IPS DF 6.9 (cell line): ENCODE measurements at regions not wholly inside any gene's neighbourhood (a gene's known extent, or its start where the extent isn't known, plus 50 kb on each side); places are given as distances from the start of the nearest gene placed in this dataset.

Experiments used
- DNase-seq: peaks from one replicate; pipeline ENCODE4 v3.0.0-alpha.2; 2013; ENCODE audit warnings: low read depth, low spot score
- H3K27ac ChIP-seq: one replicate; pipeline ENCODE4 v1.5.1; 2013; ENCODE audit warnings: low read length, control low read depth
- H3K27me3 ChIP-seq: 2 replicates; pipeline ENCODE4 v1.6.1; 2013; ENCODE audit warnings: mild to moderate bottlenecking, low read length; ENCODE audit not compliant: control insufficient read depth, insufficient read depth
- H3K36me3 ChIP-seq: 2 replicates; pipeline ENCODE4 v1.6.1; 2013; ENCODE audit warnings: low read length; ENCODE audit not compliant: control insufficient read depth, insufficient read depth
- H3K4me1 ChIP-seq: 2 replicates; pipeline ENCODE4 v1.6.1; 2013; ENCODE audit warnings: low read length; ENCODE audit not compliant: control insufficient read depth, insufficient read depth
- H3K4me3 ChIP-seq: 2 replicates; pipeline ENCODE4 v1.5.1; 2013; ENCODE audit warnings: mild to moderate bottlenecking, low read length
- H3K9me3 ChIP-seq: 2 replicates; pipeline ENCODE4 v1.6.1; 2013; ENCODE audit warnings: low read length, inconsistent platforms; ENCODE audit not compliant: control insufficient read depth, insufficient read depth
- WGBS: extraction: QIAGEN DNeasy Blood & Tissue Kit; methylation state at CpG from one replicate; pipeline ENCODE4 v1.1.7; 2013; ENCODE audit warnings: mixed read lengths, missing lambda C conversion rate; ENCODE audit not compliant: insufficient read length, insufficient coverage; 5-methylcytosine and 5-hydroxymethylcytosine counted together

DNA sequence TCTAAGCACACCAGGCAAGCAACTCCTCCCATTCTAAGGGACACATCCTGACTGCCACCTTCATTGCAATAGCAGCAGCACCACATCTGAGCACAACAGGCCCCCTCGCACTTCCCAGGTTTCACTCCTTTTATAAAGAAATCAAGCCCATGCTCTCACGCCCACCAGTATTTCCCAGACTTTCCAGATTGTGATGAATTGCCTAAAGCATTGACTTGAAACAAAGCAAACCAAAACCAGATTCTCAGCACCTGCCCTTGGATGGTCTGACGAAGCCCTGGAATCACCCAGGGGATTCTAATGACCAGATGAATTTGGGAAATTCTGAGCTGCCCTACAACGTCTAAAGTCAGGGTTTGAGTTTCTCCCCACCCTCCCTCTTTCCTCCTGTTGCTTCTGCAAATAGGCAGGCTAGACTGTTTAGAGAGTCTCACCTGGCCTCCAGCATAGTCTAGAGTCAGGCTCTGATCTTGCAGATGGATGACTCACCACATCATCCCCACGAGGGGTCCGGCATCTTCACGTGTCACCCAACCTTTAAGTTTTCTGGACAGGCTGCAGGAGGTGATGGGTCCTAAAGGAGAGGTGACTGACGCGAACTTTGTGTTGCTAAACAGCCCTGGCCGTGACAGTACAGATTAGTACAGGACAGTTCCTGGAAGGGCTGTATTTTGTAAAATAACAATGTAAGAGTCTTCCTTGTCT is 198.0 kb downstream of the SKIDA1 start:
- no peak for DNase-seq
- Histone ChIP-seq H3K9me3 (no peaks in the 10 kb centered on the region), H3K36me3 (no peaks in the 10 kb centered on the region), H3K27me3 (no peaks in the 10 kb centered on the region), H3K4me3 (no peak overlapping the region), H3K27ac (no peak overlapping the region), H3K4me1 (no peaks in the 10 kb centered on the region)
- WGBS, result no CpG with 5 or more reads among the region's 10 CpGs

DNA sequence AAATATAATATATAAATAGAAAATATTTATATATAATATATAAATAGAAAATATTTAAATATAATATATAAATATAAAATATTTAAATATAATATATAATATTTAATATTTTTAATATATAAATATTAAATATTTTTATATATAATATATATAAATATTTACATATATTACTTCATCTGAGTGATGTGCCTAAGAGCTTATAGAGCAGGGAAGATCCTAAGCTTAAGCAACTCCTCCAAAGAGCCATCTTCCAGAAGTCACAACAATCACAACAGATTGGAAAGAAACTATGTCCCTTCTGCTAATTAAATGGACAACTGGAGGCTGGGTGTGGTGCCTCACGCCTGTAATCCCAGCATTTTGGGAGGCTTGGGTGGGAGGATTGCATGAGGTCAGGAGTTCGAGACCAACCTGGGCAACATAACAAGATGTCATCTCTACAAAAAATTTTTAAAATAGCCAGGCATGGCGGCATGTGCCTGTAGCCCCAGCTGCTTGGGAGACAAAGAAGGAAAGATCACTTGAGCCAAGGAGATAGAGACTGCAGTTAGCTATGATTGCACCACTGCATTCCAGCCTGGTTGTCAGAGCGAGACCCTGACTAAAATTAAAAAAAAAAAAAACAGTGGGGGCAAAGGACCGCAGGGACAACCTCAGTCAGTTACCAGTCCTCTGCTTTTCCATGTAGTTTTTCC is 198.7 kb downstream of the SKIDA1 start:
- no CpG with 5 or more reads among the region's 5 CpGs for WGBS
- H3K36me3 ChIP-seq, result no peaks in the 10 kb centered on the region
- no peak overlapping the region for H3K4me3 ChIP-seq
- no peaks in the 10 kb centered on the region for H3K27me3 ChIP-seq
- no peaks in the 10 kb centered on the region for H3K4me1 ChIP-seq
- no peak for DNase-seq
- no peak overlapping the region for H3K27ac ChIP-seq
- no peaks in the 10 kb centered on the region for H3K9me3 ChIP-seq

DNA sequence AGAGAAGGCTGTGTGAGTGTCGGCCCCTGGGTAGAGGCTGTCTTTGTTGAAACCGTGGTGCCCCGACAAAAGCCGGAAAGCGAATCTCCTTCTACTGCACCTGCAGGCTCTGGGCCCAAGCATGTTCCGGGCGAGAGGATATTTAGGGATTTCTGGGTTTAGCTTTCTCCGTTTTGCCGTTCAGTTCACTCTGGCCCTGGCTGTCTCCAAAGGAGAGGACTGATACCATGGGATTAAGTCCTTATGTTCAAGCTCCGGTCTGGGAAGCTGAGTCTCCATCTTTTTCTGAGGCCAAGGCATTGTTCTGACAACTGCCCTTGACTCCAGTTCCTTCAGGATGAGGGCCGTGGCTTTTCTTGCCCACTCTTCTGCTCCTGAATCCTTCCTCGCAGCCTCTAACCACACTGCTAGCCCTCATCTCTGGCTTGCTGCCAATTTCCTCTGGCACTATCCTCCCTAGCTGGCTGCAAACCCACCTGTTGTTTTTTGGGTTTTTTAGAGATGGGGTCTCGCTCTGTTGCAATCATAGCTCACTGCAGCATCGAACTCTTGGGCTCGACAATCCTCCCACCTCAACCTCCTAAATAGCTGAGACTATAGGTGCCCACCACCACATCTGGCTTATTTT is 206.8 kb downstream of the SKIDA1 start:
- peaks cover 4% of the 10 kb centered on the region; the same call in 1 of the 2 replicates for H3K4me1 ChIP-seq
- no peaks in the 10 kb centered on the region for H3K36me3 ChIP-seq
- no peaks in the 10 kb centered on the region for H3K27me3 ChIP-seq
- DNase-seq, result no peak
- no CpG with 5 or more reads among the region's 15 CpGs for WGBS
- no peak overlapping the region for H3K27ac ChIP-seq
- no peaks in the 10 kb centered on the region for H3K9me3 ChIP-seq
- H3K4me3 ChIP-seq, result no peak overlapping the region

DNA sequence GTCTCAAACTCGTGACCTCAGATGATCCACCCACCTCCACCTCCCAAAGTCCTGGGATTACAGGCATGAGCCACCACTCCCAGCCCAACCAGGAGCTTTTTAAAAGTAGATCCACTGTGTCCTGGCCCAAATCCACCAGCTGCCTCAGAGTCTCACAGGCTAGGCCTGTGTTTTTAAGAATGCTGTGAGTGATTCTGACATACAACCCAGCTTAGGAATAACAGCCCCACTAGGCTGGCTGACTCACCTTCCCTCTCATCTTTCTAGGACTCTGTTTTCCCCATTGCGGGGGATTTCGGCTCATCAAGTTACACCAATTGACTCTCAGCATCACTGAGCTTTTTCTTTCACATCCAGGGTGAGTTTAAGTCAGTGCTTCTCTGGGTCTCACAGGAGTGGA is 207.6 kb downstream of the SKIDA1 start:
- no CpG with 5 or more reads among the region's 3 CpGs for WGBS

DNA sequence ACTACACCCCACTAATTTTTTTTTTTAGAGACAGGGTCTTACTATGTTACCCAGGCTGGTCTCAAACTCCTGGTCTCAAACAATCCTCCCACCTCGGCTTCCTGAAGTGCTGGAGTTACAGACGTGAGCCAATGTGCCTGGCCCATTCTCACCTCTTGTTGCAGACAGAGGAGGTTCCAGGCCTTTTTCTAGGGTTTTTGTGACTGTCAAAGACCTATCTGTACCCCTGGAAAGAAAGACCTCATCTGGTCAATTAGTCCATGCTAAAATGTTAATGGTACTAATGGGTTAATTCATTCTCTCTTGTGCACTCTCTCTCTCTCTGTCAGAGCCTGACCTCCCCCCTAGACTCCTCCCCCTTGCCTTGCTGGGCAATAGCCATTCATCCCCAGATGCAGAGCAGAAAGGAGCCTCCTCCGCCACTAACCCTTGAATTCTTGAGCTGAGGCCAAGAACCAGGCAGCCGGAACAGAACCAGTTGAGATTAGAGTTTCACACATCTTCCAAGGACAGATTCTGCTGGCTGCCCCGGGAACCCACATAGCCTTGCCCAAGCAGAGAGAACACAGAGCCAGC is 209.7 kb downstream of the SKIDA1 start:
- H3K9me3 ChIP-seq, result no peaks in the 10 kb centered on the region
- peaks cover 4% of the 10 kb centered on the region; the same call in 1 of the 2 replicates for H3K4me1 ChIP-seq
- H3K4me3 ChIP-seq, result no peak overlapping the region
- no peaks in the 10 kb centered on the region for H3K27me3 ChIP-seq
- no peak for DNase-seq
- H3K36me3 ChIP-seq, result no peaks in the 10 kb centered on the region
- WGBS, result no CpG with 5 or more reads among the region's 5 CpGs
- H3K27ac ChIP-seq, result no peak overlapping the region

More for the DNA sequence above, 207.6 kb downstream of the SKIDA1 start:
- no peaks in the 10 kb centered on the region for H3K9me3 ChIP-seq
- no peak overlapping the region for H3K27ac ChIP-seq
- DNase-seq, result no peak
- peaks cover 4% of the 10 kb centered on the region; the same call in 1 of the 2 replicates for H3K4me1 ChIP-seq
- H3K36me3 ChIP-seq, result no peaks in the 10 kb centered on the region
- no peaks in the 10 kb centered on the region for H3K27me3 ChIP-seq
- H3K4me3 ChIP-seq, result no peak overlapping the region

DNA sequence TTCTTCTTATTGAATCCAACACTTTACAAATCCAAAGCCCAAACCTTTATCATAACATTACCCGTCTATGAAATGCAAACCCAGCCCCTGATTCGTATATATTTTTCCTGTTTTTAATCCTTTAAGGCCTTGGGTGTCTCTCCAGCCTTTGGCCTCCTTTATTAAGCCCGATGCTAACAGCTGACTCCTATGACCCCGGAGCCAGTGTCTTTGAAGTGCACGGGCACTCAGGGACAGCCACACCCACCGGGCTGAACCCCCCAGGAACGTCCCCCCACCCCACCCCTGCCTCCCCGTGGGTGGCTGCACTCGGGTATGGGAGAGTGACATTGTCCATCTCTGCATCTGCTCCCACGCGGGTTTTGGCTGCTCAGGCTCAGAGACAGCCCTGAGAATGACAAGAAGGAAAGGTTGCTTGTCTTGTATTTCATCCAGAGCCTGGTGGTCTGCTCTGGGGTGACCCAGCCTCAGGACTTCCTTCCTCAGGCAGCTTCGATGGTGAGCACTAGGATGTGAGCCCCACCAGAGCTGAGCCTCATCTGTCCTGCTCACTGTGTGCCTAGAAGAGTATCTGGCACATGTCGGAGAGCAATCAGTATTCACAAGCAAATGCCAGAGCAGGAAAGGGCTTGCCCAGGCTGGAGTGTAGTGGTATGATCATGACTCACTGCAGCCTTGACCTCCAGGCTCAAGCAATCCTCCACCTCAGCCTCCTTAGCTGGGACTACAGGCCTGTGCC is 210.4 kb downstream of the SKIDA1 start:
- H3K27me3 ChIP-seq, result no peaks in the 10 kb centered on the region
- 100% methylated on average over 2 of the region's 13 CpGs for WGBS
- H3K27ac ChIP-seq, result no peak overlapping the region
- H3K36me3 ChIP-seq, result no peaks in the 10 kb centered on the region
- no peak overlapping the region for H3K4me3 ChIP-seq
- H3K9me3 ChIP-seq, result no peaks in the 10 kb centered on the region
- no peak for DNase-seq
- peaks cover 4% of the 10 kb centered on the region; the same call in 1 of the 2 replicates for H3K4me1 ChIP-seq

DNA sequence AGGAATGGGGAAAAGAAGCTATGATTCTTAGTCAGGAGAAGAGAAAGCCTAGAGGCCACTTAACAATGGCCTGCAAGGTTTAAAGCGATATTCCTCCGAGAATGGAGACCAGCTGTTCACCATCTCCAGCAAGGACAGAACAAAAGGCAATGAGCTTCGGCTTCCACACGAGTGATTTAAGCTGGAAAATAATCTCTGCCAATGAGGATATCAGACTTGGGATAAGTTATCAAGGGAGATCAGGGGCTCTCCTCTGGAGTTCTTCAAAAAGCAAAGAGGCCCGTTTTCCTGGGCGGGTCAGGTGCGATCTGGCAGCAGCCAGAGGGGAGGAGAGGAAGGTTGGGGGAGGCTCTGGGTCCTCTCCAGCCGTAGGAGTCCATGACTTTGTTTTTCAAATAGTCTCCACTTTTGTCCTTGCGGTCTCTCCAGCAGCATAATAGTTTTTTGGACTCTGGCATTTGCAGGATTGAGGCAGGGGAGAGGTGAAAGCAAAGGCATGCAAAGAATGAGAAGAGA is 211.3 kb downstream of the SKIDA1 start:
- H3K27me3 ChIP-seq, result no peaks in the 10 kb centered on the region
- no peak overlapping the region for H3K4me3 ChIP-seq
- no peak overlapping the region for H3K27ac ChIP-seq
- H3K36me3 ChIP-seq, result no peaks in the 10 kb centered on the region
- no peak for DNase-seq
- H3K4me1 ChIP-seq, result peaks cover 4% of the 10 kb centered on the region; the same call in 1 of the 2 replicates
- no peaks in the 10 kb centered on the region for H3K9me3 ChIP-seq
- no CpG with 5 or more reads among the region's 9 CpGs for WGBS

DNA sequence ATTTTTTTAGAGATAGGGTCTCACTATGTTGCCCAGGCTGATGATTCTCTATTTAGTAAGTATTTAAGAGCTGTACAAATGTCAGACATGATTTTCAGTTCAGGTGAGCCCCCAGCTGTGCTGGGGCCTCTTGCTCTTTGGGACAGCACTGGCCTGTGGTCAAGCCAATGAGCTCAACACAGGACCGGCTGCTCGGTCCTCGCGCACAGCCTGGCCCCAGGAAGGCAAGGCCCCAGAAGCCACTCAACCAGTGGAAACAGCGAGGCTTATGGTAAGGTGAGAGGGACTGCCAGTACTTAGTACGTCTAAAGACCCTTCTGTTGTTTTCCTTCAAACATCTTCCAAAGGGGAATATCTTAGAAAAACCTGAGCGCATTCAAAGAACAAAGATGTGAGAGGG is 211.8 kb downstream of the SKIDA1 start:
- Histone ChIP-seq H3K9me3 (no peaks in the 10 kb centered on the region), H3K4me1 (peaks cover 4% of the 10 kb centered on the region; the same call in 1 of the 2 replicates), H3K27me3 (no peaks in the 10 kb centered on the region), H3K27ac (no peak overlapping the region), H3K4me3 (no peak overlapping the region), H3K36me3 (no peaks in the 10 kb centered on the region)
- WGBS, result no CpG with 5 or more reads among the region's 7 CpGs
- DNase-seq, result no peak

DNA sequence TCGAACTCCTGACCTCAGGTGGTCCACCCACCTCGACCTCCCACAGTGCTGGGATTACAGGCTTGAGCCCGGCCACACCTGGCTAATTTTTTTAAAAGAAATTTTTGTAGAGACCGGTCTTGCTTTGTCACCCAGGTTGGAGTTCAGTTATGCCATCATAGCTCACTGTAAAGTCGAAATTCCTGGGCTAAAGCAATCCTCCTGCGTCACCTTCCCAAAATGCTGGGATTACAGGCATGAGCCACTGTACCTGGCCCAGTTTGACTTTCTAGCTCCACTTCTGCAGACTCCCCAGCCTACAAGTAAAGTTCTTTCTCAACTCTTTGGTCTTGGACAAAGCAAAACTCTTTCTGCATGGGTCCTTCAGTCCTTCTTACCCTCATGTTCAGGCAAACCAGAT is 214.1 kb downstream of the SKIDA1 start:
- Histone ChIP-seq H3K27me3 (no peaks in the 10 kb centered on the region), H3K4me3 (no peak overlapping the region), H3K9me3 (no peaks in the 10 kb centered on the region), H3K27ac (no peak overlapping the region), H3K36me3 (no peaks in the 10 kb centered on the region), H3K4me1 (peaks cover 4% of the 10 kb centered on the region; the same call in 1 of the 2 replicates)
- DNase-seq, result no peak
- no CpG with 5 or more reads among the region's 6 CpGs for WGBS

DNA sequence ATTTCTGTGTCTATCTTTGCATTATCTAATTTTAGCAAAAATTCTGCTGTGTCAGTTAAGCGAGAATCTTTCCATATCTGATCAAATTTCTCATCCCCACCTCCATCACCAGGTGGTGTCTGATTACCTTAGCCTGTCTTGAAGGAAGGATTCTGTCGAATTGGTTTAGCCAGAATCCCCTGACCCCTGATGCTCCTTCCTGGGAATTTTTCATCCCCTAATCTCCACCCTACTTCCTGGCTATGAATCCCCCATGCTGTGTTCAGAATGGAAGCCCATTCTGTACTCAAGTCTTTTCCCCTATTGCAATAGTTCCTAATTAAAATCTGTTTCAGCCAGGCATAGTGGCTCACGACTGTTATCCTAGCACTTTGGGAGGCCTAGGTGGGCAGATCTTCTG is 216.1 kb downstream of the SKIDA1 start:
- Histone ChIP-seq H3K27me3 (no peaks in the 10 kb centered on the region), H3K9me3 (no peaks in the 10 kb centered on the region), H3K36me3 (no peaks in the 10 kb centered on the region), H3K27ac (no peak overlapping the region), H3K4me3 (no peak overlapping the region), H3K4me1 (peaks cover 2% of the 10 kb centered on the region; the same call in 1 of the 2 replicates)
- WGBS, result no CpG with 5 or more reads among the region's 3 CpGs
- DNase-seq, result no peak
